ENCODE measurements at regions not wholly inside any gene's neighbourhood (a gene's known extent, or its start where the extent isn't known, plus 50 kb on each side); places are given as distances from the start of the nearest gene placed in this dataset.
"Not testable (repeated sequence)": the region's sequence is repeated elsewhere in the genome, so short reads cannot be mapped to it uniquely, and the experiment has no call there.

GRCh38 chr5:66354422-66354821 lies 210.3 kb downstream of the SREK1 start:
- no peak for DNase-seq

GRCh38 chr5:66356011-66356565 lies 212.0 kb downstream of the SREK1 start:
- DNase-seq = no peak

- DNase-seq = no peak
Measured at GRCh38 chr5:66358741-66359140, 214.6 kb downstream of the SREK1 start.

GRCh38 chr5:66361070-66361469 lies 217.0 kb downstream of the SREK1 start:
- no peak for DNase-seq

GRCh38 chr5:66362046-66362445 lies 217.9 kb downstream of the SREK1 start:
- DNase-seq = no peak

GRCh38 chr5:66362687-66363086 lies 218.6 kb downstream of the SREK1 start:
- DNase-seq = no peak

GRCh38 chr5:66363097-66363496 lies 219.0 kb downstream of the SREK1 start:
- no peak for DNase-seq

- no peak for DNase-seq
Measured at GRCh38 chr5:66364186-66364585, 220.1 kb downstream of the SREK1 start.

- DNase-seq = no peak
Measured at GRCh38 chr5:66365981-66366380, 221.9 kb downstream of the SREK1 start.

- no peak for DNase-seq
Measured at GRCh38 chr5:66367814-66368541, 223.9 kb downstream of the SREK1 start.

GRCh38 chr5:66368811-66369210 lies 224.7 kb downstream of the SREK1 start:
- DNase-seq = no peak

- no peak for DNase-seq
Measured at GRCh38 chr5:66377747-66378146, 218.4 kb upstream of the MAST4 start.

GRCh38 chr5:66378407-66378806 lies 217.8 kb upstream of the MAST4 start:
- DNase-seq = no peak

- DNase-seq = no peak
Measured at GRCh38 chr5:66382152-66382551, 214.0 kb upstream of the MAST4 start.

- DNase-seq = not testable (repeated sequence)
Measured at GRCh38 chr5:66405145-66405544, 191.0 kb upstream of the MAST4 start.

GRCh38 chr5:66406761-66407336 lies 189.3 kb upstream of the MAST4 start:
- no peak for DNase-seq

GRCh38 chr5:66407765-66408164 lies 188.4 kb upstream of the MAST4 start:
- no peak for DNase-seq

- DNase-seq = no peak
Measured at GRCh38 chr5:66408576-66408975, 187.6 kb upstream of the MAST4 start.

GRCh38 chr5:66410122-66410521 lies 186.1 kb upstream of the MAST4 start:
- DNase-seq = no peak

GRCh38 chr5:66411701-66412100 lies 184.5 kb upstream of the MAST4 start:
- no peak for DNase-seq

GRCh38 chr5:66413931-66414330 lies 182.3 kb upstream of the MAST4 start:
- no peak for DNase-seq

- DNase-seq = no peak
Measured at GRCh38 chr5:66415208-66415607, 181.0 kb upstream of the MAST4 start.

- DNase-seq = no peak
Measured at GRCh38 chr5:66416698-66417097, 179.5 kb upstream of the MAST4 start.

- DNase-seq = no peak
Measured at GRCh38 chr5:66417781-66418180, 178.4 kb upstream of the MAST4 start.

GRCh38 chr5:66423484-66423883 lies 172.7 kb upstream of the MAST4 start:
- DNase-seq = no peak

Data from kidney glomerular epithelial cell (primary cell).